ENCODE measurements at regions not wholly inside any gene's neighbourhood (a gene's known extent, or its start where the extent isn't known, plus 50 kb on each side); places are given as distances from the start of the nearest gene placed in this dataset.

DNA sequence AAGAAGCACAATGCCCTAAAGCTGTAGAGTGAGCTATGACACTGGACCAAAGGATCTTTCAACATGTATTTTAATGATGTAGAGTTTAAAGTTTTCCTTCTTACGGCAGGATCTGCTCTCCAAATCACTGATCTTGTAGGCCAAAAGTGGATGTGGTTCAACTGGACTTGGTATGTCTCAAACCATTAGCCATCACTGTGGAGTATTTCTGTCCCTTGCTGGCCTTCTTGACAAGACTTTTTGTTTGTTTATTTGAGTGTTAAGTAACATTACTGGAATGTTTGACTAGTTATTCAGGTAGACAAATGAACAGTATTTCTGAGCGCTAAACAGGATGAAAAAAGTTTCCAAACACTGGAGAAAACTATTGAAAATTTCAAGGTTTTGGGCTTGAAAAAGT lies 472.7 kb upstream of the CFAP20DC start:
- TF ChIP-seq, protein P1, sequence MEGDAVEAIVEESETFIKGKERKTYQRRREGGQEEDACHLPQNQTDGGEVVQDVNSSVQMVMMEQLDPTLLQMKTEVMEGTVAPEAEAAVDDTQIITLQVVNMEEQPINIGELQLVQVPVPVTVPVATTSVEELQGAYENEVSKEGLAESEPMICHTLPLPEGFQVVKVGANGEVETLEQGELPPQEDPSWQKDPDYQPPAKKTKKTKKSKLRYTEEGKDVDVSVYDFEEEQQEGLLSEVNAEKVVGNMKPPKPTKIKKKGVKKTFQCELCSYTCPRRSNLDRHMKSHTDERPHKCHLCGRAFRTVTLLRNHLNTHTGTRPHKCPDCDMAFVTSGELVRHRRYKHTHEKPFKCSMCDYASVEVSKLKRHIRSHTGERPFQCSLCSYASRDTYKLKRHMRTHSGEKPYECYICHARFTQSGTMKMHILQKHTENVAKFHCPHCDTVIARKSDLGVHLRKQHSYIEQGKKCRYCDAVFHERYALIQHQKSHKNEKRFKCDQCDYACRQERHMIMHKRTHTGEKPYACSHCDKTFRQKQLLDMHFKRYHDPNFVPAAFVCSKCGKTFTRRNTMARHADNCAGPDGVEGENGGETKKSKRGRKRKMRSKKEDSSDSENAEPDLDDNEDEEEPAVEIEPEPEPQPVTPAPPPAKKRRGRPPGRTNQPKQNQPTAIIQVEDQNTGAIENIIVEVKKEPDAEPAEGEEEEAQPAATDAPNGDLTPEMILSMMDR (IDR thresholded peaks at IDR 0.05; ENCODE audit: low read length): no peak
- TF ChIP-seq EZH2 (optimal IDR thresholded peaks at IDR 0.05; ENCODE audit: low read depth, low read length): no peak

Data from MM.1S (cell line).